HepG2 (cell line): ENCODE measurements at regions not wholly inside any gene's neighbourhood (a gene's known extent, or its start where the extent isn't known, plus 50 kb on each side); places are given as distances from the start of the nearest gene placed in this dataset.

Experiments
- ATAC-seq: fragments of 200-7000 bp; cut with Tn5 transposase; 3 replicates; pipeline ENCODE4 v1.9.1; 2020; ENCODE audit warnings: mild to moderate bottlenecking, moderate library complexity
- BruUV-seq: library from RNA; stranded (reverse); fragments of 400-500 nt; replicated peaks from 2 replicates; lab custom pipeline; 2021; lab: Mats Ljungman, UMichigan
- CTCF ChIA-PET: fragments of 300-600 bp; formaldehyde crosslinking; extraction: SDS; loops from one replicate; lab custom pipeline; 2021; ENCODE audit warnings: low total read pairs, inconsistent platforms, low intra/inter-chr PET ratio; lab: Yijun Ruan, JAX
- POLR2A ChIA-PET: fragments of 350-600 bp; sonication (Branson Sonifier 250); formaldehyde crosslinking; loops from one replicate; lab custom pipeline; 2020; ENCODE audit warnings: antibody characterized with exemption, inconsistent platforms; lab: Yijun Ruan, JAX
- DNase-seq: peaks from one replicate; pipeline ENCODE4 v3.0.0-alpha.2; 2015; ENCODE audit warnings: low spot score
- FAIRE-seq: peaks from 3 replicates; lab custom pipeline; 2011; peaks lifted over from hg19 to GRCh38; lab: Jason Lieb, UNC
- H2AFZ ChIP-seq: one replicate; pipeline ENCODE4 v1.6.1; 2011; ENCODE audit warnings: low read length, inconsistent platforms
- H3K27ac ChIP-seq: fragments of 300-600 bp; 3 replicates; pipeline ENCODE4 v1.8.0; 2011; ENCODE audit warnings: mixed run types, mild to moderate bottlenecking, mixed read lengths, low read length, inconsistent platforms; ENCODE audit not compliant: insufficient read depth; ENCODE audit errors: extremely low read length
- H3K27me3 ChIP-seq, 2 experiments: fragments of 200-600 bp in 1 of 2; 2 replicates in 1 of 2; 3 replicates in 1 of 2; pipeline versions ENCODE4 v1.6.0 to v1.8.0; 2011; ENCODE audit warnings: low read length in 2 of 2, mild to moderate bottlenecking in 2 of 2, moderate library complexity in 2 of 2, inconsistent platforms in 1 of 2; ENCODE audit not compliant: insufficient read depth in 2 of 2, control insufficient read depth in 1 of 2
- H3K36me3 ChIP-seq, 2 experiments: fragments of 200-600 bp in 1 of 2; replicated peaks in 1 of 2; 2 replicates in 1 of 2; 3 replicates in 1 of 2; pipeline versions ENCODE4 v1.5.1 to v1.8.0; 2011; ENCODE audit warnings: low read length in 2 of 2, inconsistent platforms in 1 of 2; ENCODE audit not compliant: insufficient read depth in 2 of 2, control insufficient read depth in 1 of 2
- H3K4me1 ChIP-seq: 2 replicates; pipeline ENCODE4 v1.5.1; 2012; ENCODE audit warnings: low read length, inconsistent platforms; ENCODE audit not compliant: insufficient read depth
- H3K4me2 ChIP-seq: 2 replicates; pipeline ENCODE4 v1.6.0; 2011; ENCODE audit warnings: low read depth, low read length, inconsistent platforms
- H3K4me3 ChIP-seq, 3 experiments: fragments of 200-600 bp in 1 of 3; sonication (generic), shearing (Covaris generic) in 1 of 3; replicated peaks in 1 of 3; 2 replicates each; pipeline ENCODE4 v1.5.1; 2011 to 2016; ENCODE audit warnings: low read length in 3 of 3, inconsistent platforms in 2 of 3, low read depth in 2 of 3, mild to moderate bottlenecking in 2 of 3, control low read depth in 1 of 3, mixed read lengths in 1 of 3; ENCODE audit not compliant: insufficient read depth in 1 of 3
- H3K79me2 ChIP-seq: one replicate; pipeline ENCODE4 v1.6.1; 2011; ENCODE audit warnings: low read length, inconsistent platforms; ENCODE audit not compliant: insufficient read depth
- H3K9ac ChIP-seq: 2 replicates; pipeline ENCODE4 v1.6.0; 2011; ENCODE audit warnings: mild to moderate bottlenecking, low read depth, low read length, inconsistent platforms; ENCODE audit not compliant: insufficient read depth
- H3K9me3 ChIP-seq: 2 replicates; pipeline ENCODE4 v1.5.1; 2012; ENCODE audit warnings: mild to moderate bottlenecking, low read length
- H4K20me1 ChIP-seq: 2 replicates; pipeline ENCODE4 v1.6.0; 2011; ENCODE audit warnings: inconsistent platforms, mild to moderate bottlenecking, low read length, moderate library complexity; ENCODE audit not compliant: insufficient read depth
- ZNF782 ChIP-seq: sonication (generic); formaldehyde crosslinking; IDR thresholded peaks from 2 replicates; pipeline ENCODE4 v1.4.0; 2020; ENCODE audit warnings: missing genetic modification reagents, mild to moderate bottlenecking, borderline replicate concordance
- WGBS: methylation state at CpG from one replicate; pipeline ENCODE4 v1.1.6; 2017; ENCODE audit warnings: low lambda C conversion rate; 5-methylcytosine and 5-hydroxymethylcytosine counted together
- in situ Hi-C: cut with HindIII; loops from 2 replicates; pipeline ENCODE4 v1.10.0; 2017; ENCODE audit warnings: low pct_unique_long_range_greater_than_20kb; ENCODE audit not compliant: extremely low pct_ligation_motif_present
- intact Hi-C: fragments of 100-400 bp; cut with micrococcal nuclease; formaldehyde crosslinking; loops from one replicate; pipeline ENCODE4 v1.10.0; 2022; ENCODE audit not compliant: unreplicated experiment
- TF ChIP-seq, protein P1 (sequence below): sonication (generic); formaldehyde crosslinking; IDR thresholded peaks from 2 replicates; pipeline ENCODE4 v1.4.0; 2020; ENCODE audit warnings: missing genetic modification reagents
- TF ChIP-seq, protein P2 (sequence below): sonication (generic); formaldehyde crosslinking; conservative IDR thresholded peaks from 2 replicates; pipeline ENCODE4 v1.5.0; 2020; ENCODE audit warnings: missing genetic modification reagents
- TF ChIP-seq, protein P3 (sequence below): sonication (generic); formaldehyde crosslinking; IDR thresholded peaks from 2 replicates; pipeline ENCODE4 v1.8.0; 2022; ENCODE audit warnings: mild to moderate bottlenecking, missing genetic modification reagents, moderate library complexity
- TF ChIP-seq, protein P4 (sequence below): sonication (generic); formaldehyde crosslinking; IDR thresholded peaks from 2 replicates; pipeline ENCODE4 v1.5.0; 2020; ENCODE audit warnings: missing genetic modification reagents, mild to moderate bottlenecking, borderline replicate concordance

DNA sequence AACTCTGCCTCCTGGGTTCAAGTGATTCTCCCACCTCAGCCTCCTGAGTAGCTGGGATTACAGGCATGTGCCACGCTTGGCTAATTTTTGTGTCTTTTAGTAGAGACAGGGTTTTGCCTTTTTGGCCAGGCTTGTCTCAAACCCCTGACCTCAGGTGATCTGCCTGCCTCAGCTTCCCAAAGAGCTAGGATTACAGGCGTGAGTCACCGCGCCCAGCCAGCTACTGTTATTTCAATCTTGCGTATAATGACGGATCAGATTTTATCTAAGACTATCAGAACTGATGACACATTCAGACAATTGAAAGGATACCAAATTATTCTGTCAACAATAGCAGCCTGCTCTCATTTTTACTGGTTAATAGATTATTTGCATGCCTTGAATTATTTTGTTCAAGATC lies 612.2 kb downstream of the ZIC1 start (continued):
- TF ChIP-seq, protein P1, sequence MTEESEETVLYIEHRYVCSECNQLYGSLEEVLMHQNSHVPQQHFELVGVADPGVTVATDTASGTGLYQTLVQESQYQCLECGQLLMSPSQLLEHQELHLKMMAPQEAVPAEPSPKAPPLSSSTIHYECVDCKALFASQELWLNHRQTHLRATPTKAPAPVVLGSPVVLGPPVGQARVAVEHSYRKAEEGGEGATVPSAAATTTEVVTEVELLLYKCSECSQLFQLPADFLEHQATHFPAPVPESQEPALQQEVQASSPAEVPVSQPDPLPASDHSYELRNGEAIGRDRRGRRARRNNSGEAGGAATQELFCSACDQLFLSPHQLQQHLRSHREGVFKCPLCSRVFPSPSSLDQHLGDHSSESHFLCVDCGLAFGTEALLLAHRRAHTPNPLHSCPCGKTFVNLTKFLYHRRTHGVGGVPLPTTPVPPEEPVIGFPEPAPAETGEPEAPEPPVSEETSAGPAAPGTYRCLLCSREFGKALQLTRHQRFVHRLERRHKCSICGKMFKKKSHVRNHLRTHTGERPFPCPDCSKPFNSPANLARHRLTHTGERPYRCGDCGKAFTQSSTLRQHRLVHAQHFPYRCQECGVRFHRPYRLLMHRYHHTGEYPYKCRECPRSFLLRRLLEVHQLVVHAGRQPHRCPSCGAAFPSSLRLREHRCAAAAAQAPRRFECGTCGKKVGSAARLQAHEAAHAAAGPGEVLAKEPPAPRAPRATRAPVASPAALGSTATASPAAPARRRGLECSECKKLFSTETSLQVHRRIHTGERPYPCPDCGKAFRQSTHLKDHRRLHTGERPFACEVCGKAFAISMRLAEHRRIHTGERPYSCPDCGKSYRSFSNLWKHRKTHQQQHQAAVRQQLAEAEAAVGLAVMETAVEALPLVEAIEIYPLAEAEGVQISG (CRISPR knock-in tag) = no peak

DNA sequence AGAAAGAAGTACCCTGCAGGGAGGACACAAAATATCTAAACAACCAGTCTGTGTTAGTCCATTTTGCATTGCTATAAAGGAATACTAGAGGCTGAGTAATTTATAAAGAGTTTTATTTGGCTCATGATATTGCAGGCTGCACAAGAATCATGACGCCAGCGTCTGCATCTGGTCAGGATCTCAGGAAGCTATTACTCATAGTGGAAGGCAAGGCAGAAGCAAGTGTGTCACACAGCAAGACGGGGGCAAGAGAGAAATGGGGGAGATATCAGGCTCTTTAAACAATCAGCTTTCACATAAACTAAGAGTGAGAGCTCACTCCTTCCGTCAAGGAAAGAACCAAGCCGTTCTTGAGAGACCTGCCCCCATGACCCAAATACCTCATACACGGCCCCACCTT lies 614.8 kb downstream of the ZIC1 start:
- no TSS peak for BruUV-seq
- H4K20me1 ChIP-seq = no peaks in the 10 kb centered on the region
- FAIRE-seq (no peak), DNase-seq (no peak), ATAC-seq (no peak)
- no peak overlapping the region for H3K4me3 ChIP-seq
- H3K4me1 ChIP-seq = no peaks in the 10 kb centered on the region
- H3K36me3 ChIP-seq = no peaks in the 10 kb centered on the region
- no peak overlapping the region for H3K27ac ChIP-seq
- TF ChIP-seq, protein P2, sequence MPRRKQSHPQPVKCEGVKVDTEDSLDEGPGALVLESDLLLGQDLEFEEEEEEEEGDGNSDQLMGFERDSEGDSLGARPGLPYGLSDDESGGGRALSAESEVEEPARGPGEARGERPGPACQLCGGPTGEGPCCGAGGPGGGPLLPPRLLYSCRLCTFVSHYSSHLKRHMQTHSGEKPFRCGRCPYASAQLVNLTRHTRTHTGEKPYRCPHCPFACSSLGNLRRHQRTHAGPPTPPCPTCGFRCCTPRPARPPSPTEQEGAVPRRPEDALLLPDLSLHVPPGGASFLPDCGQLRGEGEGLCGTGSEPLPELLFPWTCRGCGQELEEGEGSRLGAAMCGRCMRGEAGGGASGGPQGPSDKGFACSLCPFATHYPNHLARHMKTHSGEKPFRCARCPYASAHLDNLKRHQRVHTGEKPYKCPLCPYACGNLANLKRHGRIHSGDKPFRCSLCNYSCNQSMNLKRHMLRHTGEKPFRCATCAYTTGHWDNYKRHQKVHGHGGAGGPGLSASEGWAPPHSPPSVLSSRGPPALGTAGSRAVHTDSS (CRISPR knock-in tag) = no peak
- no peak for TF ChIP-seq ZNF782
- TF ChIP-seq, protein P3, sequence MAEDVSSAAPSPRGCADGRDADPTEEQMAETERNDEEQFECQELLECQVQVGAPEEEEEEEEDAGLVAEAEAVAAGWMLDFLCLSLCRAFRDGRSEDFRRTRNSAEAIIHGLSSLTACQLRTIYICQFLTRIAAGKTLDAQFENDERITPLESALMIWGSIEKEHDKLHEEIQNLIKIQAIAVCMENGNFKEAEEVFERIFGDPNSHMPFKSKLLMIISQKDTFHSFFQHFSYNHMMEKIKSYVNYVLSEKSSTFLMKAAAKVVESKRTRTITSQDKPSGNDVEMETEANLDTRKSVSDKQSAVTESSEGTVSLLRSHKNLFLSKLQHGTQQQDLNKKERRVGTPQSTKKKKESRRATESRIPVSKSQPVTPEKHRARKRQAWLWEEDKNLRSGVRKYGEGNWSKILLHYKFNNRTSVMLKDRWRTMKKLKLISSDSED (CRISPR knock-in tag) = no peak
- TF ChIP-seq, protein P4, sequence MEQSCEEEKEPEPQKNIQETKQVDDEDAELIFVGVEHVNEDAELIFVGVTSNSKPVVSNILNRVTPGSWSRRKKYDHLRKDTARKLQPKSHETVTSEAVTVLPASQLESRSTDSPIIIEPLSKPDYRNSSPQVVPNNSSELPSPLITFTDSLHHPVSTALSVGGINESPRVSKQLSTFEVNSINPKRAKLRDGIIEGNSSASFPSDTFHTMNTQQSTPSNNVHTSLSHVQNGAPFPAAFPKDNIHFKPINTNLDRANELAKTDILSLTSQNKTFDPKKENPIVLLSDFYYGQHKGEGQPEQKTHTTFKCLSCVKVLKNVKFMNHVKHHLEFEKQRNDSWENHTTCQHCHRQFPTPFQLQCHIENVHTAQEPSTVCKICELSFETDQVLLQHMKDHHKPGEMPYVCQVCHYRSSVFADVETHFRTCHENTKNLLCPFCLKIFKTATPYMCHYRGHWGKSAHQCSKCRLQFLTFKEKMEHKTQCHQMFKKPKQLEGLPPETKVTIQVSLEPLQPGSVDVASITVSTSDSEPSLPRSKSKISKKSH (CRISPR knock-in tag) = no peak
- ChIA-PET POLR2A (no interaction called here), CTCF (no interaction called here)
- H3K4me2 ChIP-seq = no peak overlapping the region
- in situ Hi-C loops = no loop called here
- H3K27me3 ChIP-seq = no peaks in the 10 kb centered on the region
- no peak overlapping the region for H2AFZ ChIP-seq
- WGBS = 23% methylated on average over 6 of the region's 6 CpGs
- no peaks in the 10 kb centered on the region; the same call in 1 of the 2 replicates for H3K9me3 ChIP-seq
- no peaks in the 10 kb centered on the region for H3K79me2 ChIP-seq
- no peak overlapping the region for H3K9ac ChIP-seq
- intact Hi-C loops = no loop called here
